ENCODE measurements at regions not wholly inside any gene's neighbourhood (a gene's known extent, or its start where the extent isn't known, plus 50 kb on each side); places are given as distances from the start of the nearest gene placed in this dataset.

DNA sequence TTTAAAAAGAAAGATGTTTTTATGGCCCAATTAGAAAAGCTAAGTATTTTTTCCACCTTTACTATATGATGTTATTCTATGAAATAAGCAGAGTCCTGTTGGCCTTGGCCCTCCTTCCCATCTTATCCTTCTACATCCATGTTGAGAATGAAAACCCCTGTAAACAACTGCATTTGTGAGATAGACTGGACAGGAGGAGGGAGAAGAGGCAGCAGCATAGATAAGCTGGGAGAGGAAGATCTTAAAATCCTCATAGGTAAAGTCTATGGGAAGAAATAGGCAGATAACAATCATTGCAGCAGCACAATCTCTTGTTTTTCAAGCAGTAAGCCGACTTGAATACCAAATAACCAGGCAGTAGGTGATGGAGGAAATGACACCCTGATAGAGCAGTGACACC is 207.6 kb upstream of the PARD3B start:
- no peak for DNase-seq
- no peaks in the 10 kb centered on the region for H3K27me3 Mint-ChIP-seq (ENCODE audit: unreplicated experiment)
- no peak overlapping the region for H3K4me3 Mint-ChIP-seq (ENCODE audit: unreplicated experiment)
- TF ChIP-seq, protein P1, sequence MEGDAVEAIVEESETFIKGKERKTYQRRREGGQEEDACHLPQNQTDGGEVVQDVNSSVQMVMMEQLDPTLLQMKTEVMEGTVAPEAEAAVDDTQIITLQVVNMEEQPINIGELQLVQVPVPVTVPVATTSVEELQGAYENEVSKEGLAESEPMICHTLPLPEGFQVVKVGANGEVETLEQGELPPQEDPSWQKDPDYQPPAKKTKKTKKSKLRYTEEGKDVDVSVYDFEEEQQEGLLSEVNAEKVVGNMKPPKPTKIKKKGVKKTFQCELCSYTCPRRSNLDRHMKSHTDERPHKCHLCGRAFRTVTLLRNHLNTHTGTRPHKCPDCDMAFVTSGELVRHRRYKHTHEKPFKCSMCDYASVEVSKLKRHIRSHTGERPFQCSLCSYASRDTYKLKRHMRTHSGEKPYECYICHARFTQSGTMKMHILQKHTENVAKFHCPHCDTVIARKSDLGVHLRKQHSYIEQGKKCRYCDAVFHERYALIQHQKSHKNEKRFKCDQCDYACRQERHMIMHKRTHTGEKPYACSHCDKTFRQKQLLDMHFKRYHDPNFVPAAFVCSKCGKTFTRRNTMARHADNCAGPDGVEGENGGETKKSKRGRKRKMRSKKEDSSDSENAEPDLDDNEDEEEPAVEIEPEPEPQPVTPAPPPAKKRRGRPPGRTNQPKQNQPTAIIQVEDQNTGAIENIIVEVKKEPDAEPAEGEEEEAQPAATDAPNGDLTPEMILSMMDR (IDR thresholded peaks at IDR 0.05; ENCODE audit: partially characterized antibody, unreplicated experiment): no peak
- H3K9me3 Mint-ChIP-seq (ENCODE audit: unreplicated experiment): no peaks in the 10 kb centered on the region
- H3K36me3 Mint-ChIP-seq (ENCODE audit: unreplicated experiment): no peaks in the 10 kb centered on the region
- peaks cover 8% of the 10 kb centered on the region for H3K4me1 Mint-ChIP-seq (ENCODE audit: low read depth, unreplicated experiment)
- H3K27ac Mint-ChIP-seq (ENCODE audit: unreplicated experiment): no peak overlapping the region

DNA sequence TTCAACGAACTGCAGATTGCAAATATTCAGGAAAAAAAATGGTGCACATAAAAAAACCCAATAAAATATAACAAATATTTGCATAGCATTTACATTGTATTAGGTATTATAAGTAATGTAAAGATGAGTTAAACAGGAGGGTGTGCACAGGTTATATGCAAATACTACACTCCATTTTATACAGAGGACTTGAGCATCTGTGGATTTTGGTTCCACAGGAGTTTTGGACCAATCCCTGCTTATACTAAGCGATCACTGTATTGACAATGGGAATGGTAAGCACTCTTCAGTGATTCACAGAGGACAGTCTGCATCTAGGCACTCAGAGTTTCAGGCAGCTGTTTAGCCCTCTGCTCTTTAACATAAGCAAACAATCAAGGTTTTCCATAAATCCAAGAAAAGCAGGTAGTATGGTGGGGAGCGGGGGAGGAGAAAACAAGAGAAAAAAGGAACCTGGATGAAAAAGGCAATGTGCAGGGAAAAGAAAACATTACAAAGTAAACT is 206.0 kb upstream of the PARD3B start:
- TF ChIP-seq, protein P1 (IDR thresholded peaks at IDR 0.05; ENCODE audit: partially characterized antibody, unreplicated experiment): no peak
- Mint-ChIP-seq H3K4me3 (ENCODE audit: unreplicated experiment) (no peak overlapping the region), H3K27ac (ENCODE audit: unreplicated experiment) (no peak overlapping the region), H3K9me3 (ENCODE audit: unreplicated experiment) (no peaks in the 10 kb centered on the region), H3K4me1 (ENCODE audit: low read depth, unreplicated experiment) (peaks cover 8% of the 10 kb centered on the region), H3K36me3 (ENCODE audit: unreplicated experiment) (no peaks in the 10 kb centered on the region), H3K27me3 (ENCODE audit: unreplicated experiment) (no peaks in the 10 kb centered on the region)
- DNase-seq: no peak

DNA sequence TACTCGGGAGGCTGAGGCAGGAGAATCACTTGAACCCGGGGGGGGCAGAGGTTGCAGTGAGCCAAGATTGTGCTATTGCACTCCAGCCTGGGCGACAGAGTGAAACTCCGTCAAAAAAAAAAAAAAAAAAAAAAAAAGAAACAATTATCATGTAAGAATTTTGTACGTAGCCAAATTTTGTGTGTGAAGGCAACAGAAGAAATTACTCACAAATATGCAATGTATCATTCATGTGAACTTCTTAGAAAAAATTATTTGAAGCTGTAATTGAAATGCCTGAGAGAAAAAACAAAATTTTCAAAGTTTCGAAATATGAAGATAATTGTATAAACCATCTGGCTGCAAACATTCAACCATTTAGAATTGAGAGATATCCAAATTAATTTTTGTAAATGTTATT is 204.8 kb upstream of the PARD3B start:
- Mint-ChIP-seq H3K27ac (ENCODE audit: unreplicated experiment) (no peak overlapping the region), H3K4me1 (ENCODE audit: low read depth, unreplicated experiment) (peaks cover 8% of the 10 kb centered on the region), H3K27me3 (ENCODE audit: unreplicated experiment) (no peaks in the 10 kb centered on the region), H3K36me3 (ENCODE audit: unreplicated experiment) (no peaks in the 10 kb centered on the region), H3K4me3 (ENCODE audit: unreplicated experiment) (no peak overlapping the region), H3K9me3 (ENCODE audit: unreplicated experiment) (no peaks in the 10 kb centered on the region)
- DNase-seq: no peak
- TF ChIP-seq, protein P1 (IDR thresholded peaks at IDR 0.05; ENCODE audit: partially characterized antibody, unreplicated experiment): no peak

DNA sequence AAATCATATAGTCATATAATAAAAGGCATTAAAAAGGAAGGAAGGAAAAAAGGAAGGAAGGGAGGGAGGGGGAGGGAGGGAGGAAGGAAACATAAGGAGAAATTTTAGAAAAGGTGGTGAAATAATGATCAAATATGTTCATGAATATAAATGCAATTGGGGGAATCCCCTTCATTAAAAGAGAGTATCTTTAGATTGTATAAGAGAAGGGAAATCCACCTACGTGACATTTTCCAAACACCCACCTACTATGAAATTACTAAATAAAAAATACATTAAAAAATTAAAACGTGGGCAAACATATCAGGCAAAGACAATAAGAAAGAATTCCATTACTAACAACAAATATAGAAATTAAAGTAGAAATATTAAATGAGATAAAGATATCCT is 203.4 kb upstream of the PARD3B start:
- no peak for DNase-seq
- H3K36me3 Mint-ChIP-seq (ENCODE audit: unreplicated experiment): no peaks in the 10 kb centered on the region
- H3K4me3 Mint-ChIP-seq (ENCODE audit: unreplicated experiment): no peak overlapping the region
- H3K27me3 Mint-ChIP-seq (ENCODE audit: unreplicated experiment): no peaks in the 10 kb centered on the region
- TF ChIP-seq, protein P1 (IDR thresholded peaks at IDR 0.05; ENCODE audit: partially characterized antibody, unreplicated experiment): no peak
- H3K9me3 Mint-ChIP-seq (ENCODE audit: unreplicated experiment): no peaks in the 10 kb centered on the region
- no peak overlapping the region for H3K27ac Mint-ChIP-seq (ENCODE audit: unreplicated experiment)
- H3K4me1 Mint-ChIP-seq (ENCODE audit: low read depth, unreplicated experiment): peaks cover 4% of the 10 kb centered on the region

DNA sequence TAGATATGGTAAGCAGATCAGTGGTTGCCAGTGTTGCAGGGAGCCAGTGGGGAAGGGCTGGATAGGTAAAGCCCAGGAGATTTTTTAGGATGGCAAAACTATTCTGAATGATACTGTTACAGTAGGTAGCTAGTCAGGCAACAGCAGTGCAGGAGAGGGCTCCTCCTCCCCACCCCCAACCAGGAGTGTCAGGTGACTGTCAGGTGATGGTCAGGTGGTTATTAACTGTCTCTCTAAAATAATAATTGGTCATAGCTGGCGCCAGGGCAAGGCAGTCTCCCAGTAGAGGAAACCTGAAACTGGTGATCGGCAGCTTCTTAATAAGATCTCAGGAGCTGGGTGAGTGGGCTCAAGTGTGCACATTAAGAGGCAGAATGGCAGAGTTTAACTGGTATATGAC is 201.6 kb upstream of the PARD3B start:
- H3K27ac Mint-ChIP-seq (ENCODE audit: unreplicated experiment): no peak overlapping the region
- H3K4me1 Mint-ChIP-seq (ENCODE audit: low read depth, unreplicated experiment): peaks cover 2% of the 10 kb centered on the region
- no peaks in the 10 kb centered on the region for H3K36me3 Mint-ChIP-seq (ENCODE audit: unreplicated experiment)
- H3K4me3 Mint-ChIP-seq (ENCODE audit: unreplicated experiment): no peak overlapping the region
- no peaks in the 10 kb centered on the region for H3K9me3 Mint-ChIP-seq (ENCODE audit: unreplicated experiment)
- TF ChIP-seq, protein P1 (IDR thresholded peaks at IDR 0.05; ENCODE audit: partially characterized antibody, unreplicated experiment): no peak
- H3K27me3 Mint-ChIP-seq (ENCODE audit: unreplicated experiment): no peaks in the 10 kb centered on the region
- no peak for DNase-seq
